NB4 (cell line): ENCODE measurements at regions not wholly inside any gene's neighbourhood (a gene's known extent, or its start where the extent isn't known, plus 50 kb on each side); places are given as distances from the start of the nearest gene placed in this dataset.

Source experiments
- POLR2A ChIP-seq: IDR thresholded peaks from 2 replicates; pipeline ENCODE4 v1.6.1; 2011; ENCODE audit warnings: mild to moderate bottlenecking; ENCODE audit not compliant: insufficient read length; ENCODE audit errors: extremely low read depth
- TF ChIP-seq, protein P1 (sequence below): IDR thresholded peaks from one replicate; pipeline ENCODE4 v1.5.1; 2012; ENCODE audit warnings: low read depth, low read length
- TF ChIP-seq, protein P2 (sequence below): IDR thresholded peaks from 2 replicates; pipeline ENCODE4 v1.6.1; 2011; ENCODE audit warnings: low read depth, low read length

DNA sequence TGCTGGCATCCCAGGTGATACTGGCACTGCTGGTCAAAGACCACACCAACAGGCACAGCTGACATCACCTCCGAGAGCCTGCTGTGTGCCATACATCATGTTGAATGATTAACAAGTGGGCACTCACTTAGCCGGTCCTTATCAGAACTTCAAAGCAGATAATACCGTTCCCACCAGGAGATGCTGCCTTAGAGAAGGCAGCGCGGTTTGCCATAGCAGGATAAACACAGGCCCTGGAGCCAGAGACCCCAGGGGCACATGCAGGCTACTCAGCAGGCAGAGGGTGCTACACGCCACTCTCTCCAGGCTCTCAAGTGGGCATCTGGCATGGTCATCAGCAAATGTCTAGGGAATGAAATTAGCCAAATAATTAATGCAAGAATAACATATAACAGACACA, 86.5 kb upstream of the CST7 start:
- TF ChIP-seq, protein P1, sequence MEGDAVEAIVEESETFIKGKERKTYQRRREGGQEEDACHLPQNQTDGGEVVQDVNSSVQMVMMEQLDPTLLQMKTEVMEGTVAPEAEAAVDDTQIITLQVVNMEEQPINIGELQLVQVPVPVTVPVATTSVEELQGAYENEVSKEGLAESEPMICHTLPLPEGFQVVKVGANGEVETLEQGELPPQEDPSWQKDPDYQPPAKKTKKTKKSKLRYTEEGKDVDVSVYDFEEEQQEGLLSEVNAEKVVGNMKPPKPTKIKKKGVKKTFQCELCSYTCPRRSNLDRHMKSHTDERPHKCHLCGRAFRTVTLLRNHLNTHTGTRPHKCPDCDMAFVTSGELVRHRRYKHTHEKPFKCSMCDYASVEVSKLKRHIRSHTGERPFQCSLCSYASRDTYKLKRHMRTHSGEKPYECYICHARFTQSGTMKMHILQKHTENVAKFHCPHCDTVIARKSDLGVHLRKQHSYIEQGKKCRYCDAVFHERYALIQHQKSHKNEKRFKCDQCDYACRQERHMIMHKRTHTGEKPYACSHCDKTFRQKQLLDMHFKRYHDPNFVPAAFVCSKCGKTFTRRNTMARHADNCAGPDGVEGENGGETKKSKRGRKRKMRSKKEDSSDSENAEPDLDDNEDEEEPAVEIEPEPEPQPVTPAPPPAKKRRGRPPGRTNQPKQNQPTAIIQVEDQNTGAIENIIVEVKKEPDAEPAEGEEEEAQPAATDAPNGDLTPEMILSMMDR, result no peak
- TF ChIP-seq POLR2A, result no peak
- TF ChIP-seq, protein P2, sequence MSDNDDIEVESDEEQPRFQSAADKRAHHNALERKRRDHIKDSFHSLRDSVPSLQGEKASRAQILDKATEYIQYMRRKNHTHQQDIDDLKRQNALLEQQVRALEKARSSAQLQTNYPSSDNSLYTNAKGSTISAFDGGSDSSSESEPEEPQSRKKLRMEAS, result no peak
